K562 (cell line): ENCODE measurements at regions not wholly inside any gene's neighbourhood (a gene's known extent, or its start where the extent isn't known, plus 50 kb on each side); places are given as distances from the start of the nearest gene placed in this dataset.

Experiments used
- ATAC-seq: fragments of 200-7000 bp; cut with Tn5 transposase; 3 replicates; pipeline ENCODE4 v1.9.1; 2020; ENCODE audit warnings: moderate library complexity
- BruUV-seq: library from RNA; stranded (reverse); fragments of 400-500 nt; replicated peaks from 2 replicates; lab custom pipeline; 2021; lab: Mats Ljungman, UMichigan
- CTCF ChIA-PET: fragments of 300-600 bp; formaldehyde crosslinking; extraction: SDS; loops from one replicate; lab custom pipeline; 2021; ENCODE audit warnings: low intra/inter-chr PET ratio; lab: Yijun Ruan, JAX
- POLR2A ChIA-PET: fragments of 300-600, 350-650 bp; sonication (Branson Sonifier 250); formaldehyde crosslinking; extraction: SDS; loops from one replicate; lab custom pipeline; 2021; ENCODE audit warnings: antibody characterized with exemption, inconsistent platforms; lab: Yijun Ruan, JAX
- DNase-seq, 4 experiments: peaks; one replicate each; pipeline versions ENCODE4 v3.0.0 to v3.0.0-alpha.2; 2011 to 2018; ENCODE audit warnings: low spot score in 3 of 4, mixed read lengths in 3 of 4; ENCODE audit errors: extremely low read depth in 1 of 4
- FAIRE-seq: peaks from 2 replicates; lab custom pipeline; 2011; peaks lifted over from hg19 to GRCh38; lab: Jason Lieb, UNC
- H2AFZ ChIP-seq: 2 replicates; pipeline ENCODE4 v1.6.0; 2011; ENCODE audit warnings: low read depth, low read length, control low read depth, inconsistent platforms
- H3K27ac ChIP-seq: fragments of 200-600 bp; 3 replicates; pipeline ENCODE4 v1.8.0; 2011; ENCODE audit warnings: low read depth, mild to moderate bottlenecking, control low read depth, inconsistent platforms, low read length, moderate library complexity, mixed read lengths; ENCODE audit errors: extremely low read depth
- H3K27me3 ChIP-seq, 2 experiments: fragments of 300-600 bp in 1 of 2; 2 replicates in 1 of 2; 3 replicates in 1 of 2; pipeline versions ENCODE4 v1.6.0 to v1.8.0; 2011; ENCODE audit warnings: inconsistent platforms in 2 of 2, low read length in 2 of 2, mild to moderate bottlenecking in 1 of 2, mixed read lengths in 1 of 2, moderate library complexity in 1 of 2; ENCODE audit not compliant: control insufficient read depth in 2 of 2, insufficient read depth in 2 of 2
- H3K36me3 ChIP-seq: fragments of 300-600 bp; 3 replicates; pipeline ENCODE4 v1.8.0; 2011; ENCODE audit warnings: mild to moderate bottlenecking, low read length, inconsistent platforms; ENCODE audit not compliant: control insufficient read depth, insufficient read depth
- H3K4me1 ChIP-seq, 2 experiments: fragments of 200-600 bp in 1 of 2; replicated peaks in 1 of 2; 2 replicates in 1 of 2; 3 replicates in 1 of 2; pipeline versions ENCODE4 v1.5.1 to v1.8.0; 2011; ENCODE audit warnings: inconsistent platforms in 2 of 2, low read length in 2 of 2, mild to moderate bottlenecking in 1 of 2, mixed read lengths in 1 of 2, moderate library complexity in 1 of 2; ENCODE audit not compliant: control insufficient read depth in 2 of 2, insufficient read depth in 2 of 2
- H3K4me2 ChIP-seq: 2 replicates; pipeline ENCODE4 v1.6.1; 2011; ENCODE audit warnings: low read length, control low read depth, inconsistent platforms, mixed read lengths; ENCODE audit not compliant: insufficient read depth
- H3K4me3 ChIP-seq: fragments of 200-600 bp; sonication (generic), shearing (Covaris generic); 2 replicates; pipeline ENCODE4 v1.5.1; 2016; ENCODE audit warnings: control low read depth, inconsistent platforms
- H3K79me2 ChIP-seq: fragments of 200-600 bp; 3 replicates; pipeline ENCODE4 v1.8.0; 2011; ENCODE audit warnings: low read length, inconsistent platforms; ENCODE audit not compliant: control insufficient read depth, insufficient read depth
- H3K9ac ChIP-seq, 2 experiments: 2 replicates each; pipeline versions ENCODE4 v1.6.0 to v1.6.1; 2011; ENCODE audit warnings: low read depth in 2 of 2, low read length in 2 of 2, control low read depth in 1 of 2, inconsistent platforms in 1 of 2, mild to moderate bottlenecking in 1 of 2, mixed read lengths in 1 of 2; ENCODE audit not compliant: insufficient read depth in 1 of 2
- H3K9me1 ChIP-seq: one replicate; pipeline ENCODE4 v1.6.0; 2011; ENCODE audit warnings: inconsistent platforms, mild to moderate bottlenecking, low read length, moderate library complexity; ENCODE audit not compliant: control insufficient read depth, insufficient read depth
- H3K9me3 ChIP-seq: replicated peaks from 2 replicates; pipeline ENCODE4 v1.5.1; 2011; ENCODE audit warnings: low read depth, low read length, inconsistent platforms; ENCODE audit not compliant: control insufficient read depth, insufficient read depth
- H4K20me1 ChIP-seq: replicated peaks from 2 replicates; pipeline ENCODE4 v1.6.1; 2011; ENCODE audit warnings: low read length, inconsistent platforms, mixed read lengths; ENCODE audit not compliant: control insufficient read depth, insufficient read depth
- CREBBP ChIP-seq: IDR thresholded peaks from one replicate; pipeline ENCODE4 v1.6.1; 2012; ENCODE audit warnings: low read depth, mild to moderate bottlenecking, control low read depth, inconsistent platforms, low read length
- ETV5 ChIP-seq: sonication (generic); formaldehyde crosslinking; IDR thresholded peaks from 2 replicates; pipeline ENCODE4 v1.4.0; 2020; ENCODE audit warnings: low read depth, mild to moderate bottlenecking, missing genetic modification reagents
- GMEB1 ChIP-seq: fragments of 250-450 bp; sonication (Bioruptor Pico); IDR thresholded peaks from 2 replicates; pipeline ENCODE4 v1.4.0; 2020; ENCODE audit warnings: mild to moderate bottlenecking
- L3MBTL2 ChIP-seq: fragments of 450-650 bp; IDR thresholded peaks from 2 replicates; pipeline ENCODE4 v1.6.1; 2016; ENCODE audit warnings: mild to moderate bottlenecking, moderate library complexity
- MCM3 ChIP-seq: fragments of 450-650 bp; IDR thresholded peaks from 2 replicates; pipeline ENCODE4 v1.6.1; 2016
- MECOM ChIP-seq: fragments of 250-450 bp; sonication (Bioruptor Pico); IDR thresholded peaks from 2 replicates; pipeline ENCODE4 v1.8.0; 2022; ENCODE audit warnings: inconsistent platforms
- MGA ChIP-seq: fragments of 450-650 bp; IDR thresholded peaks from 2 replicates; pipeline ENCODE4 v1.6.1; 2016; ENCODE audit warnings: mild to moderate bottlenecking, moderate library complexity
- POLR2H ChIP-seq: IDR thresholded peaks from 2 replicates; pipeline ENCODE4 v1.6.1; 2016; ENCODE audit warnings: missing genetic modification characterization, low read depth, mild to moderate bottlenecking, control low read depth, missing compliant biosample characterization, moderate library complexity
- SAFB2 ChIP-seq: fragments of 200-400 bp; formaldehyde crosslinking; IDR thresholded peaks from 2 replicates; pipeline ENCODE4 v1.6.1; 2018; ENCODE audit warnings: borderline replicate concordance, low read length, low read depth, moderate library complexity; ENCODE audit not compliant: severe bottlenecking
- ZNF717 ChIP-seq: fragments of 250-450 bp; sonication (Bioruptor Pico); IDR thresholded peaks from 2 replicates; pipeline ENCODE4 v1.5.0; 2021
- WGBS: fragments of 100-300 bp; shearing (Covaris generic); methylation state at CpG from one replicate; pipeline ENCODE4 v1.1.6; 2016; ENCODE audit warnings: low coverage, mixed read lengths; ENCODE audit not compliant: insufficient coverage; ENCODE audit errors: missing lambda C conversion rate; 5-methylcytosine and 5-hydroxymethylcytosine counted together
- in situ Hi-C: fragments of 300-500 bp; cut with MboI; formaldehyde crosslinking; loops from 4 replicates; pipeline ENCODE4 v1.15.0; 2018; ENCODE audit warnings: inconsistent platforms, mixed read lengths
- intact Hi-C: fragments of 100-400 bp; cut with micrococcal nuclease; formaldehyde crosslinking; loops from 2 replicates; pipeline ENCODE4 v1.14.2; 2022

GRCh38 chr10:36221101-36221500 is 579.0 kb upstream of the FZD8 start:
- intact Hi-C loops (no loop called here), in situ Hi-C loops (no loop called here)
- no peaks in the 10 kb centered on the region for H3K4me1 ChIP-seq
- no peak for FAIRE-seq
- no peak overlapping the region for H3K27ac ChIP-seq
- no TSS peak for BruUV-seq
- WGBS: 0% methylated on average over 1 of the region's 1 CpG
- H3K9me1 ChIP-seq: no peaks in the 10 kb centered on the region
- no peaks in the 10 kb centered on the region for H3K36me3 ChIP-seq
- TF ChIP-seq MCM3 (no peak), SAFB2 (no peak), ZNF717 (CRISPR knock-in tag) (no peak), MECOM (no peak), GMEB1 (no peak), ETV5 (CRISPR knock-in tag) (no peak), MGA (no peak), CREBBP (no peak), L3MBTL2 (no peak), POLR2H (tag) (no peak)
- no peaks in the 10 kb centered on the region for H3K9me3 ChIP-seq
- POLR2A ChIA-PET: no interaction called here
- DNase-seq: no peak
- no peak overlapping the region for H2AFZ ChIP-seq
- H3K79me2 ChIP-seq: no peaks in the 10 kb centered on the region
- no peaks in the 10 kb centered on the region for H3K27me3 ChIP-seq
- H3K4me2 ChIP-seq: no peak overlapping the region
- CTCF ChIA-PET: no interaction called here
- no peak overlapping the region for H3K9ac ChIP-seq
- no peaks in the 10 kb centered on the region for H4K20me1 ChIP-seq
- H3K4me3 ChIP-seq: no peak overlapping the region
- no peak for ATAC-seq
